A673 (cell line): ENCODE measurements at regions not wholly inside any gene's neighbourhood (a gene's known extent, or its start where the extent isn't known, plus 50 kb on each side); places are given as distances from the start of the nearest gene placed in this dataset.

Source experiments
- BruUV-seq: library from RNA; stranded (reverse); fragments of 400-500 nt; replicated peaks from 2 replicates; lab custom pipeline; 2021; lab: Mats Ljungman, UMichigan
- CTCF ChIA-PET: fragments of 300-600 bp; sonication (Branson Sonifier 250); formaldehyde crosslinking; loops from one replicate; lab custom pipeline; 2022; ENCODE audit warnings: antibody characterized with exemption; lab: Charles Lee
- POLR2A ChIA-PET: fragments of 300-600 bp; sonication (Branson Sonifier 250); formaldehyde crosslinking; loops from one replicate; lab custom pipeline; 2022; ENCODE audit warnings: antibody characterized with exemption; ENCODE audit not compliant: low non-redundant PET; lab: Charles Lee
- DNase-seq: peaks from one replicate; pipeline ENCODE4 v3.0.0-alpha.2; 2015; ENCODE audit warnings: low spot score
- H3K27ac ChIP-seq: fragments of 200-600 bp; sonication (generic); 2 replicates; pipeline ENCODE4 v1.5.1; 2016; ENCODE audit warnings: mixed run types, low read depth, mild to moderate bottlenecking, mixed read lengths, antibody characterized with exemption, low read length; ENCODE audit not compliant: poor library complexity, severe bottlenecking
- H3K27me3 ChIP-seq: fragments of 200-600 bp; sonication (generic); replicated peaks from 2 replicates; pipeline ENCODE4 v1.6.1; 2017; ENCODE audit warnings: mixed run types, low read depth, mild to moderate bottlenecking, mixed read lengths, antibody characterized with exemption, low read length; ENCODE audit not compliant: insufficient read depth, poor library complexity
- H3K36me3 ChIP-seq: fragments of 200-600 bp; sonication (generic); 2 replicates; pipeline ENCODE4 v1.6.1; 2016; ENCODE audit warnings: mixed run types, mild to moderate bottlenecking, mixed read lengths, antibody characterized with exemption, low read length; ENCODE audit not compliant: insufficient read depth, poor library complexity, severe bottlenecking
- H3K4me1 ChIP-seq: fragments of 200-600 bp; sonication (generic); 2 replicates; pipeline ENCODE4 v1.6.1; 2017; ENCODE audit warnings: mixed run types, mild to moderate bottlenecking, mixed read lengths, antibody characterized with exemption, low read length; ENCODE audit not compliant: insufficient read depth, poor library complexity, severe bottlenecking
- H3K4me3 ChIP-seq: fragments of 200-600 bp; sonication (generic); 2 replicates; pipeline ENCODE4 v1.5.1; 2016; ENCODE audit warnings: low read depth, mixed run types, mild to moderate bottlenecking, mixed read lengths, low read length; ENCODE audit not compliant: poor library complexity, severe bottlenecking
- H3K9me3 ChIP-seq: fragments of 200-600 bp; sonication (generic); 2 replicates; pipeline ENCODE4 v1.6.1; 2016; ENCODE audit warnings: mixed run types, low read depth, mild to moderate bottlenecking, mixed read lengths, antibody characterized with exemption, low read length; ENCODE audit not compliant: poor library complexity, severe bottlenecking
- EZH2 ChIP-seq: fragments of 200-600 bp; sonication (generic); IDR thresholded peaks from 2 replicates; pipeline ENCODE4 v1.6.1; 2017; ENCODE audit warnings: borderline replicate concordance, low read depth, mild to moderate bottlenecking, mixed read lengths, antibody characterized with exemption, low read length; ENCODE audit not compliant: poor library complexity, severe bottlenecking
- intact Hi-C: fragments of 100-400 bp; cut with micrococcal nuclease; formaldehyde crosslinking; loops from one replicate; pipeline ENCODE4 v1.10.0; 2022; ENCODE audit not compliant: unreplicated experiment
- TF ChIP-seq, protein P1 (sequence below): fragments of 300-800, 200-600 bp; sonication (generic); conservative IDR thresholded peaks from 2 replicates; pipeline ENCODE4 v1.5.1; 2017; ENCODE audit warnings: low read depth, mild to moderate bottlenecking, antibody characterized with exemption, low read length, moderate library complexity, mixed read lengths

DNA sequence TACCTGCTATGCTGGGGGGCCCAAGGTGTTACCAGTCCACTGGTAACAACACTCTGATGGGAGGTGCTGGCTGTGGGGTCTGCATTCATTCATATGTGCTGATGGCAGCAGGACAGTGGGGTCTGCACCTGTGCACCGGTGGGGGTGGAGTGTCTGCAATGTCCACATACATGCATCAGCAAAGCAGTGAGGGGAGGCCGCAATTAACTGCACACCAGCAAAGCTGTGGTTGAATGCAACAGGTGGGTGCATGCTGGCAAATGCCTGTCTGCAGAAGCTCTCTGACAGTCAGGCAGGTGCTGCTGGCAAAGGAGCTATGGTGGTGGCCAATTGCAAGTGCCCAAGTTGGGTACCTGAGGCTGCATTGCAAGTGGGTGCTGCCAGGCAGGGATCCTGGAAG is 426.5 kb upstream of the FMR1 start:
- Histone ChIP-seq H3K27me3 (no peaks in the 10 kb centered on the region), H3K4me3 (no peak overlapping the region), H3K9me3 (no peaks in the 10 kb centered on the region), H3K27ac (no peak overlapping the region), H3K36me3 (no peaks in the 10 kb centered on the region), H3K4me1 (no peaks in the 10 kb centered on the region)
- no TSS peak for BruUV-seq
- TF ChIP-seq EZH2, result no peak
- POLR2A ChIA-PET, result no interaction called here
- no peak for DNase-seq
- intact Hi-C loops, result no loop called here
- CTCF ChIA-PET, result no interaction called here

DNA sequence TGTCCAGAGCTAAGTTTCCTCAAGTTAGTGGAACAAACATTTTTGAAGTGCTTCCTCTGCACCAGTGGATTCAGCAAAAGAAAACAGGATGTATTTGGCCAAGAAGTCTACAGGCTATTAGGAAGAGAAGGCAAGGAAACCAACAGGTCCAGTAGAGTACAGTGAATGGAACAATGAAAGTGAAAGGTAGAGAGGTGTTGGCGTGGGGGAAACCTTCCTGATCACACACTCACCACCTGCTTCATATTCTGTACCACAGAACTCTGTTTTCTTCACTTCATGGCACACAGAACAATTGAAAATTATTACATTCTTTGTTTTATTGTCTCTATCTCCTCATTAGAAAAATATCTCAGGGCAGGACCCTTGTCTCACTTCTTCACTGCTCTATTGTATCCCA is 417.4 kb upstream of the FMR1 start:
- no peaks in the 10 kb centered on the region for H3K36me3 ChIP-seq
- BruUV-seq, result no TSS peak
- H3K27ac ChIP-seq, result no peak overlapping the region
- no peak for DNase-seq
- no peaks in the 10 kb centered on the region for H3K9me3 ChIP-seq
- H3K4me1 ChIP-seq, result no peaks in the 10 kb centered on the region
- intact Hi-C loops, result no loop called here
- H3K4me3 ChIP-seq, result no peak overlapping the region
- no peaks in the 10 kb centered on the region for H3K27me3 ChIP-seq
- POLR2A ChIA-PET, result no interaction called here
- CTCF ChIA-PET, result no interaction called here
- TF ChIP-seq, protein P1, sequence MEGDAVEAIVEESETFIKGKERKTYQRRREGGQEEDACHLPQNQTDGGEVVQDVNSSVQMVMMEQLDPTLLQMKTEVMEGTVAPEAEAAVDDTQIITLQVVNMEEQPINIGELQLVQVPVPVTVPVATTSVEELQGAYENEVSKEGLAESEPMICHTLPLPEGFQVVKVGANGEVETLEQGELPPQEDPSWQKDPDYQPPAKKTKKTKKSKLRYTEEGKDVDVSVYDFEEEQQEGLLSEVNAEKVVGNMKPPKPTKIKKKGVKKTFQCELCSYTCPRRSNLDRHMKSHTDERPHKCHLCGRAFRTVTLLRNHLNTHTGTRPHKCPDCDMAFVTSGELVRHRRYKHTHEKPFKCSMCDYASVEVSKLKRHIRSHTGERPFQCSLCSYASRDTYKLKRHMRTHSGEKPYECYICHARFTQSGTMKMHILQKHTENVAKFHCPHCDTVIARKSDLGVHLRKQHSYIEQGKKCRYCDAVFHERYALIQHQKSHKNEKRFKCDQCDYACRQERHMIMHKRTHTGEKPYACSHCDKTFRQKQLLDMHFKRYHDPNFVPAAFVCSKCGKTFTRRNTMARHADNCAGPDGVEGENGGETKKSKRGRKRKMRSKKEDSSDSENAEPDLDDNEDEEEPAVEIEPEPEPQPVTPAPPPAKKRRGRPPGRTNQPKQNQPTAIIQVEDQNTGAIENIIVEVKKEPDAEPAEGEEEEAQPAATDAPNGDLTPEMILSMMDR, result no peak
- TF ChIP-seq EZH2, result no peak

DNA sequence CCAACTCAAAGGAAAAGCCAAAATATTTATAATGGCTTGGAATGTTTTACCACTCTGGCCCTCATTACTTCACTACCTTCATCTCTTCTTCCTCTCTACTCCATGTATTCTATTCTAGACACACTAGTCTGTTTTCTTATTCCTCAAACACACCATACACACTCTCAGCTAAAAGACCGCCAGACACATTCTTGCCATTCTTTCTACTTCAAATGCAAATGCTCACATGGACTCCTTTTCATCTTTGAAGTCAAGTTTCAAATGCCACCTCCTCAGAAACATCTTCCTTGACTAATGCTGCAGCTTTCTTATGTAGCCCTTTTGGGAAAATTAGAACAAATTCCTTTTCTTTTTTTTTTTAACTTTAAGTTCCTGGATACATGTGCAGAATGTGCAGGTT is 412.9 kb upstream of the FMR1 start:
- no peak for DNase-seq
- H3K36me3 ChIP-seq, result no peaks in the 10 kb centered on the region
- no peak overlapping the region for H3K4me3 ChIP-seq
- peaks cover 6% of the 10 kb centered on the region for H3K9me3 ChIP-seq
- H3K27me3 ChIP-seq, result no peaks in the 10 kb centered on the region
- H3K4me1 ChIP-seq, result no peaks in the 10 kb centered on the region
- no peak overlapping the region for H3K27ac ChIP-seq
- TF ChIP-seq, protein P1, result no peak
- no peak for TF ChIP-seq EZH2
- ChIA-PET POLR2A (no interaction called here), CTCF (no interaction called here)
- intact Hi-C loops, result no loop called here
- no TSS peak for BruUV-seq

DNA sequence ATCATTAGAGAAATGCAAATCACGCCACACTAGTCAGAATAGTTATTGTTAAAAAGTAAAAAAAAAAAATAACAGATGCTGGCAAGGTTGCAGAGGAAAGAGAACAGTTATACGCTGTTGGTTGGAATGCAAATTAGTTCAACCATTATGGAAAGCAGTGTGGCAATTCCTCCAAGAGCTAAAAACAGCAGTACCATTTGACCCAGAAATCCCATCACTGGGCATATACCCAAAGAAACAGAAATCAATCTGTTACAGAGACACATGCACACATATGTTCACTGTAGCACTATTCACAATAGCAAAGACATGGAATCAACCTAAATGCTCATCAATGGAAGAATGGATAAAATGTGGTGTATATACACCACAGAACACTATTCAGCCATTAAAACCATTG is 388.7 kb upstream of the FMR1 start:
- Histone ChIP-seq H3K27ac (no peak overlapping the region), H3K4me1 (no peaks in the 10 kb centered on the region), H3K4me3 (no peak overlapping the region), H3K27me3 (no peaks in the 10 kb centered on the region), H3K9me3 (peaks cover 6% of the 10 kb centered on the region), H3K36me3 (no peaks in the 10 kb centered on the region)
- TF ChIP-seq, protein P1, result no peak
- TF ChIP-seq EZH2, result no peak
- CTCF ChIA-PET, result no interaction called here
- no peak for DNase-seq
- POLR2A ChIA-PET, result no interaction called here
- intact Hi-C loops, result no loop called here
- no TSS peak for BruUV-seq
